M059J (cell line): ENCODE measurements at regions not wholly inside any gene's neighbourhood (a gene's known extent, or its start where the extent isn't known, plus 50 kb on each side); places are given as distances from the start of the nearest gene placed in this dataset.

ENCODE experiments used
- DNase-seq: peaks from one replicate; pipeline ENCODE4 v3.0.0-alpha.2; 2012; ENCODE audit warnings: low read depth

DNA sequence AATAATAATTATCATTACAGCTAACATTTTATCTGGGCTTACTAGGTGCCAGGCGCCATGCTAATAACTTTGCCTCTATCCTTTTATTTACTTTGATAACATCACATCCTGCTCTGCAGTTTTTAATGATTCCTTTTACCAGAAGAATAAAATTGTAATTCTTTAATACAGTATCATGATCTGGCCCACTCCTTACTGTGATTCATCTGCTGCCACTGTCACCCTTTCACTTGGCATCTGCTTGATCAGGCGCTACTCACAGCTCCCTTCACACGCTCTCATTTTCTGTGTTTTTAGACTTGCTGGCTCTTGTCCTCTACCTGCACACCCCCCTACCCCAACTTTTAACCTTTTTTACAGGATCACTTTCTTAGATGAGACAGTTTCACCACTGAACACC is 167.5 kb downstream of the NTMT2 start:
- DNase-seq: peak; percentile 22

- DNase-seq: no peak
These were observed 170.5 kb downstream of the NTMT2 start for GRCh38 chr1:170316270-170316669.

DNA sequence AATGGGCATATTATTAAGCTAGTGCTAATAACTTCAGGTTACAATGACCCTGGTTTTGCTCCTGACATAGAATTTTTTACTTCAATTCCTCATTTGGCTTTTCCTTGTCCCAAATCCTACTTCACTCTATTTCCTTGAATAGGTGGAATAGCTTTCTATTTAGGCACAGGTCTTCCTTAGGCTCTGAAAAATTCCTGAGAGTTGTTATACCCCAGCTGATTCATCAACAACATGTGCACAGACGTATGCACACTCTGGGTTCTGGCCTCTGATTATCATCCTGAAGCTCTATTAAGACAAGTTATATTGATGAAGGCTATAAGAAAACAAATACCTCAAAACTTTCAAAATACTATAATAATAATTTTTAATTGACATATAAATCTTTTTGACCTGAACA is 172.4 kb downstream of the NTMT2 start:
- no peak for DNase-seq

- peak; percentile 7 for DNase-seq
These were observed 173.0 kb downstream of the NTMT2 start for GRCh38 chr1:170318736-170319135.

GRCh38 chr1:170321113-170321512 is 175.4 kb downstream of the NTMT2 start:
- DNase-seq: peak; percentile 46

DNA sequence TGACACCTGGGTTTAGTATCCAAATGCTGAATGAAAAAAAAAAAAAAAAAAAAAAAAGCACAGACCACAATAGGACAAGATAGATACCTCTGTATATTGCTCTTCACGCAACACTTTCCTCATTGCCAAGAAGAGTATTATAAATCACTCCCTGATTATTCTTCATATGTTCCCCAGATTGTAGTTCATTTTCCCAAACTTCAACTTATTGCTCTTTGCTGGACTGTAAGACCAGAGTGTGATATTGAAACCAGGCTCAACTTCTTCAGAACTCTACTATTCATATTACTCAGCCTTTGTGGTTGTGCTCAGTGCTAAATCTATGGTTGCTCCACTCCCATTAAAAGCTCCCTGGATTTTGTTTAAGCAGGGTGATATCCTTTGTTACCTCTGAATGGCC is 180.4 kb downstream of the NTMT2 start:
- no peak for DNase-seq

- DNase-seq: no peak
These were observed 187.0 kb downstream of the NTMT2 start for GRCh38 chr1:170332801-170333200.

GRCh38 chr1:170337413-170337994 is 191.7 kb downstream of the NTMT2 start:
- DNase-seq: no peak

DNA sequence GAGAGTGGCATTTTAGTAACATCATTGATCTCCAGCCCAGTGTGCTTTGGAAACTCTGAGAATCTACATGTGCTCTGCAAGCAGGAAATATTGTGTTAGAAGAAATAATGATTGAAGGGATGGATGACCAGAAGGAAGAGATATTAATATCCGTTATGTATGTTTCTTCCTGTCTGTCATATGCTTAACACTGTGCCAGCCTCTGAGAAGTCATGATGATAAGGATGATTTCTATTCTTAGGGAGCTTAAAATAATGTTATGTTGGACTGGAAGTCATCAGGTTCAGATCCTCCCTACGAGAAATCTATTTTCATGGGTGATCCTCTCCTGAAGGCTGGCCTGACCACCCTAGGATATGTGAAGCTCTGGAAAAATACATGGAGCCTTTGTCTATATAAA is 192.4 kb upstream of the GORAB start:
- DNase-seq: no peak

DNA sequence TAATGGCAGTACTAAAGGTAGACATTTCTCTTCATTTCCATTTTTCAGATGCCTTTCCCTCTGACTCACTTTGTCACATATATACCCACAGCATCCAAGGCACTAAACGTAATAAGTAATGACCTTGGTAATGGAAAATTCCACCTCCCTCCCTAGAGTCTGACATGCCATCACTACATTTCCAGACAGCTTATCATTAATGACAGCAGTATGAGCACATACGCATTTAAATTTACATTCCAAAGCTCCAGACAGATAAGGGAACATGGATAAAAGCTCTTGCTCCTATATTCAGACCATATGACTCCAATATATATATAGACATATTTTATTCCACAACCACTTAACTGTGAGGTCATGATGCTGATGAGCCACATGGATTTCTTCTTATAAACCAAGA is 191.7 kb upstream of the GORAB start:
- DNase-seq: peak; percentile 42

- no peak for DNase-seq
These were observed 180.5 kb upstream of the GORAB start for GRCh38 chr1:170351366-170351946.

- DNase-seq: no peak
These were observed 177.7 kb upstream of the GORAB start for GRCh38 chr1:170354246-170354645.

GRCh38 chr1:170354690-170355089 is 177.3 kb upstream of the GORAB start:
- DNase-seq: no peak

DNA sequence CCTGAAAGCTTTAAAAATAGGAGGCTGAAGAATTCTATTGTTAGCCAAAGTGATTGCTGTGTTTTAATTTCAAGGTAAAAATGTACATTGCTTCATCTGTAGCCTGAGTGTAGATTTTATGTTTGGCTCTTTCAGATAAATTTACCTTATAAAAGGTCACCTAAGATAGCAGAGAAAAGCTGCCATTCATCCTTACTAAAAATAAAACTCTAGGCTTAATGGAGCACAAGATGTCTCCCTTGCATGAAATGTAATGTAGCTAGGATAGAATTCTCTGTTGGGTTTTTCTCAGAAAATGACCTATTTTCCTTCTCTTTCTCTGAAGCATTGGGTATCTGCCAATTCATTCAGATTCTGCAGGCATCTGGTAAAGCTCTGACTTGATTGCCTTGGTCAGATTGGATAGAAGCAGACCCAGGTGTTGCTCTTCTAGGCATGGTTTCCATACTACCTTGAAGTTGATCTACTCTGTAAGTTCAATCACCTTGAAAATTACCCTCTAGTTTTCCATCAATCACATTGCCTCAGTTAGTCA is 176.6 kb upstream of the GORAB start:
- DNase-seq: no peak

DNA sequence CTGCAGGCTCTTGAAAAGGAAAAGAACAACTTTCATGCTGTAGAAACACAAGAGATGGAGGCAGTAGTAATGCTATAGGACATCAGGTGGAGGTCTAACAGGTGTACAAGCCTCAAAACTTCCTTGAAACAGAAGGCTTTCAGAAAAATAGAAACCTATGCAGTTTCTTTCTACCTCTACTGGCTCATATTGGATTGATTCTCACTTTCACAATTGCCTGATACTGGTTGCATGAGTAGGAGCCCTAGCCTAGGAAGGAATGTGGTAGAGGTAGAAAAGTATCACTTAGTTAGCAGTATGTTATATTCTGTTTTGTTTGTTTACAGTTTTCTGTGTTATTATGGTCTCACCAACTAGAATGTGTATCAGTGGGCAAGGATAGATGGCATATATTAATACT is 175.4 kb upstream of the GORAB start:
- no peak for DNase-seq

GRCh38 chr1:170357750-170358149 is 174.2 kb upstream of the GORAB start:
- DNase-seq: no peak

GRCh38 chr1:170360601-170361000 is 171.4 kb upstream of the GORAB start:
- peak; percentile 76 for DNase-seq

DNA sequence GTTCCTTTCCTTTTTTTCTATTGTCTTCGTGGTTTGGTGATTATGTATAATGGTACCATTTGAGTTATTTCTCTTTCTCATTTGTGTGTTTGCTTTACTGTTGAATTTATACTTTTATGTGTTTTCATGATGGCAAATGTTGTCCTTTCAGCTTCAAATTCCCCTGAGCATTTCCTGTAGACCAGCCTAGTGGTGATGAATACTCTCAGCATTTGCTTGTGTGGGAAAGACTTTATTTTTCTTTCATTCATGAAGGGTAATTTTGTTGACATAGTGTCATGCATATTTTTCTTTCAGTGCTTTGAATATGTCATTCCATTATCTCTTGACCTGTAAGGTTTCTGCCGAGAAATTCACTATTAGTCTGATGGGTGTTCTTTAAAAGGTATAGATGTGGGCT is 166.6 kb upstream of the GORAB start:
- no peak for DNase-seq

- DNase-seq: no peak
These were observed 165.0 kb upstream of the GORAB start for GRCh38 chr1:170366980-170367379.

DNA sequence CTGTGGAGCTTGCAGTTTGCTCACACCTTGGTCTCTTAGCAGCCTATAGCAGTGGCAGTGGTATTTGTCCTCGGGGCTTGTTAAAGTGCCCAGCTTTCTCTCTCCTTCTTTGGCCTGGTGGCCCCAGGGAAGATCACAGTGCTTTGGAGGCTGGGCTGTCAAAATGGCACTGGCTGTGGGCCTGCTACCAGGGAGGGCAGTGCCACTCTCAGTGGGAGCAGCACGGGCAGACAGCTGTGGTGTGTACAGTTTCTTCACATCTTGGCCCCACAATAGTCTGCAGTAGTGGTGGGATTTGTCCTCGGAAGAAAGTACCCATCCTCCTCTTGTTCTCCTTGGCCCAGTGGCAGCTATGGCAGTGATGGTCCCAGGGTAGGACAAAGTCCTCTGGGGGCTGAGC is 164.4 kb upstream of the GORAB start:
- no peak for DNase-seq

- DNase-seq: no peak
These were observed 163.0 kb upstream of the GORAB start for GRCh38 chr1:170369000-170369399.

GRCh38 chr1:170369417-170369816 is 162.5 kb upstream of the GORAB start:
- DNase-seq: no peak

GRCh38 chr1:170370087-170370486 is 161.9 kb upstream of the GORAB start:
- DNase-seq: no peak
